Renal cortex interstitium (tissue), 11 donors: ENCODE measurements at regions not wholly inside any gene's neighbourhood (a gene's known extent, or its start where the extent isn't known, plus 50 kb on each side); places are given as distances from the start of the nearest gene placed in this dataset.

Experiments
- DNase-seq, 11 donors: peaks; one replicate each; pipeline ENCODE4 v3.0.0-alpha.2; 2013; ENCODE audit warnings: low read depth in 9 of 11, low spot score in 4 of 11; ENCODE audit errors: extremely low read depth in 1 of 11

- DNase-seq: no peak
These were observed 102.5 kb downstream of the BEGAIN start for GRCh38 chr14:100484531-100485267.

GRCh38 chr14:100486025-100486828, 101.0 kb downstream of the BEGAIN start:
- peak; percentile 51 to 88 (median 80) for DNase-seq
